ENCODE measurements at regions not wholly inside any gene's neighbourhood (a gene's known extent, or its start where the extent isn't known, plus 50 kb on each side); places are given as distances from the start of the nearest gene placed in this dataset.
"Not testable (repeated sequence)": the region's sequence is repeated elsewhere in the genome, so short reads cannot be mapped to it uniquely, and the experiment has no call there.

DNA sequence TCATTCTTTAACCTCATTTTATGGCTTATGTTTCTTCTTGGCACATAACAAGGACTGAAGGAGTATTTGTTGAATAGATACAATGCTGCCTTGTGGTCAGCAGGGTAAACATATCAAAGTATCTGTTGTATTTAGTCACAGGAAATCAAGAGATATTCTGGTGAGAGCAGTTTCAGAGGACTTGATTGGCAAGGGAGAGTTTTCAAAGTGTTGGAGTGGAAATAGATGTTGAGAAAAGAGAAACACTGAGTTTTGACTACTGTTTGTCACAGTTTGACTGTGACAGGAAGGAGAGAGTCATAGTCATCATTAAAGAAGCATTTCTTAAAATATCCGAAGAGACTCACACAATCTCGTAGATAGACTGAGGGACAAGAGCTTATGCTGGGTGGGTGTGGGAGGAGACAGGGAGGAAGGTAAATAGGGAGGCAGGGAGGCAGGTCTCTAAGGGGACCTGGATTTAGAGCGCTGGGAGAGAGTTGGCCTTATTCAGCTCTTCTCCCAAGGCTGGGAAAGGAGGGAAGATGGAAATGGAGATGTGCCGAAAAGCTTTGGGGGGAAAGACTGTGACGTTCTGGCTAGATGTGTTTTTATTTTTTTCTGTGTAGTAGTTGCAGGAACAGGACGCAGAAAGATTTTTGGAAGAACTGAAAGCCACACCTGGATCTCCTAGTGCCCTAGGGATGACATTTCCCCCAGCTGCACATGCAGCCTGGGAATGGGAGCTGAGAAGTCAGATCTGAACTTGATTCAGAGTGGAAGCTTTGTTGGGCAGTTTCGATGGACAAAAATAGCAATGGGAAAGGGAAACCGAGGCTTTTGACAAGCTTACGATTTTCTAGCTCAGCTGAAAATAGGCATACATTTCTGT lies 65.0 kb upstream of the IFNGR1 start:
- Histone ChIP-seq H3K9me3 (no peaks in the 10 kb centered on the region), H3K27ac (no peak overlapping the region), H3K4me3 (no peak overlapping the region), H3K4me1 (no peaks in the 10 kb centered on the region), H3K27me3 (no peaks in the 10 kb centered on the region), H3K36me3 (no peaks in the 10 kb centered on the region)
- TF ChIP-seq, protein P1, sequence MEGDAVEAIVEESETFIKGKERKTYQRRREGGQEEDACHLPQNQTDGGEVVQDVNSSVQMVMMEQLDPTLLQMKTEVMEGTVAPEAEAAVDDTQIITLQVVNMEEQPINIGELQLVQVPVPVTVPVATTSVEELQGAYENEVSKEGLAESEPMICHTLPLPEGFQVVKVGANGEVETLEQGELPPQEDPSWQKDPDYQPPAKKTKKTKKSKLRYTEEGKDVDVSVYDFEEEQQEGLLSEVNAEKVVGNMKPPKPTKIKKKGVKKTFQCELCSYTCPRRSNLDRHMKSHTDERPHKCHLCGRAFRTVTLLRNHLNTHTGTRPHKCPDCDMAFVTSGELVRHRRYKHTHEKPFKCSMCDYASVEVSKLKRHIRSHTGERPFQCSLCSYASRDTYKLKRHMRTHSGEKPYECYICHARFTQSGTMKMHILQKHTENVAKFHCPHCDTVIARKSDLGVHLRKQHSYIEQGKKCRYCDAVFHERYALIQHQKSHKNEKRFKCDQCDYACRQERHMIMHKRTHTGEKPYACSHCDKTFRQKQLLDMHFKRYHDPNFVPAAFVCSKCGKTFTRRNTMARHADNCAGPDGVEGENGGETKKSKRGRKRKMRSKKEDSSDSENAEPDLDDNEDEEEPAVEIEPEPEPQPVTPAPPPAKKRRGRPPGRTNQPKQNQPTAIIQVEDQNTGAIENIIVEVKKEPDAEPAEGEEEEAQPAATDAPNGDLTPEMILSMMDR (IDR thresholded peaks at IDR 0.05): no peak
- TF ChIP-seq POLR2A (IDR thresholded peaks at IDR 0.05): no peak
- no peak for DNase-seq

DNA sequence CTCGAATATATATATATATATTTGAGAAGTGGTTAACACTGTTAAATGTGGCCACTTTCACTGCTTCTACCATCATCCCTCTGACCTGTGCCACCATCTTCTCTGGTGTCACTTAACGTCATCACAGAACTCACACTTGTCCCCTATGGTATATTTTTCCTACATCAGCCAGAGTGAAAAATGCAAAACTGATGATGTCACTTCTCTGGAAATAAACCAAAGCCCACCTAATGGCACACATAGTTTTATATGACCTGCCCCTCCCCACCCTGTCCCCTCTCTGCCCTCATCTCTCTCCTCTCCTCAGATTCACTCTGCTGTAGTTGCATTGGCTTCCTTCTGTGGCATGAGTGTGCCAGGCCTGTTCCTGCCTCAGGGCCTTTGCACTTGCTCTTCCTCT lies 63.9 kb upstream of the IFNGR1 start:
- Histone ChIP-seq H3K27ac (no peak overlapping the region), H3K9me3 (no peaks in the 10 kb centered on the region), H3K27me3 (no peaks in the 10 kb centered on the region), H3K36me3 (no peaks in the 10 kb centered on the region), H3K4me1 (no peaks in the 10 kb centered on the region), H3K4me3 (no peak overlapping the region)
- TF ChIP-seq POLR2A (IDR thresholded peaks at IDR 0.05): no peak
- TF ChIP-seq, protein P1 (IDR thresholded peaks at IDR 0.05): no peak
- no peak for DNase-seq

DNA sequence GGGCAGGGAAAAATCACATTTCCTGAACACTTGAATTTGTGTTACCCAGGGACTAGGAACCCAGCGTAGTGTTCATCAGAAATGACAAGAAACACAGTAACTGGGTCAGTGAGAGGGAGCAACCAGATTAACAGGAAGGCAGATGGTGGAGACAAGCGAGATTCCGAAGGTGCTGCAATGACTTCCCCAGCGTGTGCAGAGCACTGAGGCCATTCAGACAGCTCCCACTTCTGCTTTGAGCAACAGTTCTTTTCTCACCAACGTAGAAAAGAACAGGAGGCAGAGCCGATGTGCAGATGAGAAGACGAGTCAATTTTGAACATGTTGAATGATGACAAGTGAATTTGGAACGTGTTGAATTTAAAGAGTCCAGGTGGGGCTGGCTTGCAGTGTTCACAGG lies 63.1 kb upstream of the IFNGR1 start:
- Histone ChIP-seq H3K4me1 (no peaks in the 10 kb centered on the region), H3K27me3 (no peaks in the 10 kb centered on the region), H3K27ac (no peak overlapping the region), H3K9me3 (no peaks in the 10 kb centered on the region), H3K36me3 (no peaks in the 10 kb centered on the region), H3K4me3 (no peak overlapping the region)
- no peak for DNase-seq
- TF ChIP-seq, protein P1 (IDR thresholded peaks at IDR 0.05): no peak
- no peak for TF ChIP-seq POLR2A (IDR thresholded peaks at IDR 0.05)

DNA sequence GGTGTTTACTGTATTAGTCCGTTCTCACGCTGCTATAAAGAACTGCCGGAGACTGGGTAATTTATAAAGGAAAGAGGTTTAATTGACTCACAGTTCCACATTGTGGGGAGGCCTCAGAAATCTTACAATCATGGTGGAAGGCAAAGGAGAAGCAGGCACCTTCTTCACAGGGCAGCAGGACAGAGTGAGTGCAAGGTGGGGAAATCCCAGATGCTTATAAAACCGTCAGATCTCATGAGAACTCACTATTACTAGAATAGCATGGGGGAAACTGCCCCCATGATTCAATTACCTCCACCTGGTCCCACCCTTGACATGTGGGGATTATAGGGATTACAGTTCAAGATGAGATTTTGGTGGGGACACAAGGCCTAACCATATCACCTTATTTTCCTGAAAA lies 60.1 kb upstream of the IFNGR1 start:
- not testable (repeated sequence) for H3K27me3 ChIP-seq, DNase-seq, H3K27ac ChIP-seq, H3K36me3 ChIP-seq, H3K4me3 ChIP-seq, H3K4me1 ChIP-seq, H3K9me3 ChIP-seq

DNA sequence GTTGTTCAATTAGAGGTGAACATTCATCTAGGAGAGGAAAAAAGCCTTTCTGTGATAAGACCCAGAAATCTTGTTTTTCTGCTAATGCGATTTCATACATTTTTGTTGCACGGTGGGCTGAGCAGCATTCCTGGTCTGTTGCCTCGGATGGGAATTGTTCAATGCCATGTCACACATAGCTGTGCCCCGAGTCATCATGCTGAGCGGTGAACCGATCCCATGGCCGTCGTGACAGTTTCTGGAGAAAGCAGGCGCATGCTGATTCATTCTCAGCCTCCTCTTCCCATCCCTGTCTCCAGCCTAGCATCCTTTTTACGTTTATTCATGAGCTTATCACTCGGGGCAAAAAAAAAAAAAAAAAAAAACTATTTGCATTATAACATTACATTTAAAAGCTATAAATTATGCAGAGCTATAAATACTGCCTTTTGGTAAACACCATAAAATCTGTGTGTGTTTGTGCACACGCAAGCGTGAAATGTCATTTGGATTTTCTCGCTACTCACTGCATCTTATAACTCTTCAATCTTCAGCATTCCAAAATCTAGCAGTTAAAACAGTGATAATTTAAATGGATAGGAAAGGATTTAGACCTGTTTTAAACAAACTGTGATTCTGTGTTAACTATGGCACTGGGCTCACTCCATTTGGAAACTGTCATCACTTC lies 58.9 kb upstream of the IFNGR1 start:
- Histone ChIP-seq H3K27me3 (no peaks in the 10 kb centered on the region), H3K4me3 (no peak overlapping the region), H3K9me3 (no peaks in the 10 kb centered on the region), H3K4me1 (no peaks in the 10 kb centered on the region), H3K27ac (no peak overlapping the region), H3K36me3 (no peaks in the 10 kb centered on the region)
- no peak for TF ChIP-seq POLR2A (IDR thresholded peaks at IDR 0.05)
- TF ChIP-seq, protein P1 (IDR thresholded peaks at IDR 0.05): no peak
- DNase-seq: no peak

DNA sequence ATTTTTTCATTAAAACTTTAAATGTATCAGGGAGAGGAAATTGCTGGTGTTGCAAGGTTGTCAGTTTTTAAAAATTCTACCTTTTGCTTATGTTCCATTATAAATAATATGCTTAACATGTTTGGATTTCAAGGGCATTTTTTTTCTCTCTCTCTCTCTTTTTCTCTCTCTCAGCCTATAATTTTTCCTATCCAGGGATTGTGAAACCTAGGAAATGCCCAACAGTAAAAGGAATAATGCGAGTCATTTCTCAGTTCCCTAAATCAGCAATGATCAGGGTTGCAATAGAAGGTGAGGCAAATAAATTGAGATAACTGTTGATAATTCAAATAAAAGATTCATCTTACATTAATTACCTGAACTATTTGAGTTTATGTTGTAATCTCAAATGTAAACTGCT lies 53.2 kb upstream of the IFNGR1 start:
- TF ChIP-seq, protein P1 (IDR thresholded peaks at IDR 0.05): no peak
- TF ChIP-seq POLR2A (IDR thresholded peaks at IDR 0.05): no peak
- Histone ChIP-seq H3K27ac (no peak overlapping the region), H3K4me1 (no peaks in the 10 kb centered on the region), H3K4me3 (no peak overlapping the region), H3K36me3 (no peaks in the 10 kb centered on the region), H3K27me3 (no peaks in the 10 kb centered on the region), H3K9me3 (no peaks in the 10 kb centered on the region)
- DNase-seq: no peak

Data from Peyer's patch (tissue), 4 donors.